MCF 10A (cell line): ENCODE measurements at regions not wholly inside any gene's neighbourhood (a gene's known extent, or its start where the extent isn't known, plus 50 kb on each side); places are given as distances from the start of the nearest gene placed in this dataset.

Experiments used
- BruUV-seq: library from RNA; stranded (reverse); fragments of 400-500 nt; replicated peaks from 2 replicates; lab custom pipeline; 2021; lab: Mats Ljungman, UMichigan
- CTCF ChIA-PET: fragments of 300-600 bp; sonication (Branson Sonifier 250); formaldehyde crosslinking; extraction: SDS; loops from one replicate; lab custom pipeline; 2021; ENCODE audit warnings: antibody characterized with exemption, inconsistent platforms; lab: Yijun Ruan, JAX
- POLR2A ChIA-PET: fragments of 300-600, 350-650 bp; sonication (Branson Sonifier 250); formaldehyde crosslinking; extraction: SDS; loops from one replicate; lab custom pipeline; 2020; ENCODE audit warnings: antibody characterized with exemption, inconsistent platforms; lab: Yijun Ruan, JAX
- DNase-seq: peaks from one replicate; pipeline ENCODE4 v3.0.0-alpha.2; 2018; ENCODE audit not compliant: unreplicated experiment
- H3K27ac Mint-ChIP-seq: one replicate; pipeline ENCODE4 v1.8.0; 2022; ENCODE audit warnings: mild to moderate bottlenecking, low read depth, mixed read lengths; ENCODE audit not compliant: unreplicated experiment
- H3K27me3 Mint-ChIP-seq: one replicate; pipeline ENCODE4 v1.8.0; 2022; ENCODE audit warnings: mixed read lengths; ENCODE audit not compliant: insufficient read depth, unreplicated experiment
- H3K36me3 Mint-ChIP-seq: one replicate; pipeline ENCODE4 v1.8.0; 2022; ENCODE audit warnings: mild to moderate bottlenecking, moderate library complexity, mixed read lengths; ENCODE audit not compliant: insufficient read depth, unreplicated experiment
- H3K4me1 Mint-ChIP-seq: one replicate; pipeline ENCODE4 v1.8.0; 2022; ENCODE audit warnings: mixed read lengths; ENCODE audit not compliant: insufficient read depth, unreplicated experiment
- H3K4me3 Mint-ChIP-seq: one replicate; pipeline ENCODE4 v1.8.0; 2022; ENCODE audit warnings: mild to moderate bottlenecking, moderate library complexity, mixed read lengths; ENCODE audit not compliant: unreplicated experiment
- H3K9me3 Mint-ChIP-seq: one replicate; pipeline ENCODE4 v1.8.0; 2022; ENCODE audit warnings: mixed read lengths; ENCODE audit not compliant: unreplicated experiment
- CTCF ChIP-seq: fragments of 200-600 bp; IDR thresholded peaks from one replicate; pipeline ENCODE4 v1.8.0; 2022; ENCODE audit warnings: antibody characterized with exemption, mild to moderate bottlenecking; ENCODE audit not compliant: unreplicated experiment
- intact Hi-C: fragments of 100-400 bp; cut with micrococcal nuclease; formaldehyde crosslinking; loops from 2 replicates; pipeline ENCODE4 v1.14.1; 2022

- Mint-ChIP-seq H3K9me3 (no peaks in the 10 kb centered on the region), H3K4me1 (no peaks in the 10 kb centered on the region)
Observed at GRCh38 chr4:124526769-124527168, 185.8 kb downstream of the ANKRD50 start.

GRCh38 chr4:124527364-124527763 is 185.2 kb downstream of the ANKRD50 start:
- intact Hi-C loops, result no loop called here
- no peak overlapping the region for H3K4me3 Mint-ChIP-seq
- no TSS peak for BruUV-seq
- ChIA-PET POLR2A (interaction anchor here (1.4 kb wide), 1 partner anchor 113 kb away, joined by 3 read pairs; no protein-coding TSS in a partner anchor), CTCF (interaction anchor here (0.6 to 0.7 kb wide), 3 partner anchors 167 to 548 kb away, joined by 3 to 4 read pairs (median 3); no protein-coding TSS in a partner anchor)
- no peak for TF ChIP-seq CTCF
- H3K4me1 Mint-ChIP-seq, result no peaks in the 10 kb centered on the region
- no peak for DNase-seq
- no peaks in the 10 kb centered on the region for H3K36me3 Mint-ChIP-seq
- no peaks in the 10 kb centered on the region for H3K9me3 Mint-ChIP-seq
- H3K27me3 Mint-ChIP-seq, result no peaks in the 10 kb centered on the region
- no peak overlapping the region for H3K27ac Mint-ChIP-seq

More at GRCh38 chr4:124526769-124527168, 185.8 kb downstream of the ANKRD50 start:
- CTCF ChIA-PET, result interaction anchor here (0.7 kb wide), 1 partner anchor 369 kb away, joined by 3 read pairs; no protein-coding TSS in a partner anchor
- no peak overlapping the region for H3K27ac Mint-ChIP-seq
- POLR2A ChIA-PET, result interaction anchor here (1.4 kb wide), 1 partner anchor 113 kb away, joined by 3 read pairs; no protein-coding TSS in a partner anchor
- no peaks in the 10 kb centered on the region for H3K36me3 Mint-ChIP-seq
- no peak overlapping the region for H3K4me3 Mint-ChIP-seq
- no TSS peak for BruUV-seq
- no peaks in the 10 kb centered on the region for H3K27me3 Mint-ChIP-seq
- intact Hi-C loops, result no loop called here
- no peak for DNase-seq
- TF ChIP-seq CTCF, result no peak

GRCh38 chr4:124529131-124529530 is 183.4 kb downstream of the ANKRD50 start:
- Mint-ChIP-seq H3K4me3 (no peak overlapping the region), H3K36me3 (no peaks in the 10 kb centered on the region), H3K27me3 (no peaks in the 10 kb centered on the region), H3K9me3 (no peaks in the 10 kb centered on the region), H3K27ac (no peak overlapping the region), H3K4me1 (no peaks in the 10 kb centered on the region)
- TF ChIP-seq CTCF, result no peak
- intact Hi-C loops, result no loop called here
- no TSS peak for BruUV-seq
- DNase-seq, result no peak
- ChIA-PET POLR2A (no interaction called here), CTCF (interaction anchor here (0.7 kb wide), 1 partner anchor 13 kb away, joined by 5 read pairs; no protein-coding TSS in a partner anchor)

GRCh38 chr4:124530464-124531077 is 182.0 kb downstream of the ANKRD50 start:
- POLR2A ChIA-PET, result interaction anchor here (0.7 kb wide), 1 partner anchor 150 kb away, joined by 3 read pairs; no protein-coding TSS in a partner anchor
- intact Hi-C loops, result no loop called here
- CTCF ChIA-PET, result no interaction called here
- no peak overlapping the region for H3K4me3 Mint-ChIP-seq
- peak; percentile 41 for DNase-seq
- no peak overlapping the region for H3K27ac Mint-ChIP-seq
- no peaks in the 10 kb centered on the region for H3K9me3 Mint-ChIP-seq
- no peaks in the 10 kb centered on the region for H3K36me3 Mint-ChIP-seq
- BruUV-seq, result no TSS peak
- TF ChIP-seq CTCF, result no peak
- H3K27me3 Mint-ChIP-seq, result no peaks in the 10 kb centered on the region
- H3K4me1 Mint-ChIP-seq, result no peaks in the 10 kb centered on the region
